T-cell (primary cell): ENCODE measurements at regions not wholly inside any gene's neighbourhood (a gene's known extent, or its start where the extent isn't known, plus 50 kb on each side); places are given as distances from the start of the nearest gene placed in this dataset.
"Not testable (repeated sequence)": the region's sequence is repeated elsewhere in the genome, so short reads cannot be mapped to it uniquely, and the experiment has no call there.

Experiments used
- ATAC-seq, 4 experiments: fragments of 200-7000 bp in 3 of 4; fragments of 150-1000 bp in 1 of 4; cut with Tn5 transposase; replicated peaks in 1 of 4; 1 replicate in 3 of 4; 2 replicates in 1 of 4; pipeline ENCODE4 v1.10.0; 2021; ENCODE audit warnings: moderate library complexity in 3 of 4, mild to moderate bottlenecking in 2 of 4, moderate number of reproducible peaks in 1 of 4
- CTCF ChIA-PET, 2 donors: fragments of 300-600 bp; sonication (Branson Sonifier 250); formaldehyde crosslinking; loops; one replicate each; lab custom pipeline; 2022; ENCODE audit warnings: antibody characterized with exemption in 2 of 2; lab: Charles Lee
- POLR2A ChIA-PET, 2 donors: fragments of 300-600 bp; sonication (Branson Sonifier 250); formaldehyde crosslinking; loops; one replicate each; lab custom pipeline; 2022; ENCODE audit warnings: antibody characterized with exemption in 2 of 2; lab: Charles Lee
- DNase-seq, 35 experiments: peaks; one replicate each; pipeline versions ENCODE4 v3.0.0 to v3.0.0-alpha.2; 2013 to 2023
- H3K27ac ChIP-seq: one replicate; pipeline ENCODE4 v1.5.1; 2013; ENCODE audit warnings: low read length
- H3K27me3 ChIP-seq, 2 experiments: replicated peaks in 1 of 2; 1 replicate in 1 of 2; 2 replicates in 1 of 2; pipeline versions ENCODE4 v1.6.1 to v1.7.0; 2013; ENCODE audit warnings: low read length in 1 of 2, mixed read lengths in 1 of 2; ENCODE audit not compliant: control insufficient read depth in 2 of 2, insufficient read depth in 2 of 2; ENCODE audit errors: extremely low read depth in 1 of 2
- H3K36me3 ChIP-seq, 2 donors: 1 replicate in 1 of 2; 2 replicates in 1 of 2; pipeline versions ENCODE4 v1.6.1 to v1.7.0; 2013; ENCODE audit warnings: low read length in 1 of 2; ENCODE audit not compliant: control insufficient read depth in 2 of 2, insufficient read depth in 1 of 2; ENCODE audit errors: extremely low read depth in 1 of 2
- H3K4me1 ChIP-seq, 2 experiments: 1 replicate in 1 of 2; 2 replicates in 1 of 2; pipeline versions ENCODE4 v1.6.1 to v1.7.0; 2013; ENCODE audit warnings: low read length in 2 of 2, mixed read lengths in 1 of 2; ENCODE audit not compliant: insufficient read depth in 2 of 2, control insufficient read depth in 1 of 2; ENCODE audit errors: extremely low read depth in 1 of 2
- H3K4me3 ChIP-seq, 2 donors: 1 replicate in 1 of 2; 2 replicates in 1 of 2; pipeline versions ENCODE4 v1.5.1 to v1.7.0; 2013; ENCODE audit warnings: mild to moderate bottlenecking in 2 of 2, low read length in 1 of 2, moderate library complexity in 1 of 2; ENCODE audit not compliant: control insufficient read depth in 1 of 2; ENCODE audit errors: extremely low read depth in 1 of 2
- H3K9me3 ChIP-seq: 2 replicates; pipeline ENCODE4 v1.7.0; 2013
- H3K27ac Mint-ChIP-seq, 2 donors: one replicate each; pipeline ENCODE4 v1.8.0; 2020 to 2021; ENCODE audit warnings: mild to moderate bottlenecking in 2 of 2, mixed read lengths in 2 of 2
- H3K27me3 Mint-ChIP-seq, 2 donors: one replicate each; pipeline ENCODE4 v1.8.0; 2021 to 2022; ENCODE audit warnings: mixed read lengths in 2 of 2
- H3K36me3 Mint-ChIP-seq: one replicate; pipeline ENCODE4 v1.8.0; 2021; ENCODE audit warnings: mixed read lengths
- H3K4me1 Mint-ChIP-seq, 3 donors: one replicate each; pipeline ENCODE4 v1.8.0; 2020 to 2022; ENCODE audit warnings: mixed read lengths in 3 of 3, mild to moderate bottlenecking in 1 of 3
- H3K4me3 Mint-ChIP-seq, 3 donors: one replicate each; pipeline ENCODE4 v1.8.0; 2020 to 2022; ENCODE audit warnings: mild to moderate bottlenecking in 3 of 3, mixed read lengths in 3 of 3, moderate library complexity in 3 of 3
- H3K9me3 Mint-ChIP-seq, 3 donors: one replicate each; pipeline ENCODE4 v1.8.0; 2020 to 2022; ENCODE audit warnings: mixed read lengths in 3 of 3
- WGBS: methylation state at CpG from one replicate; pipeline ENCODE4 v1.1.5; 2013; ENCODE audit warnings: missing lambda C conversion rate; ENCODE audit not compliant: insufficient coverage; 5-methylcytosine and 5-hydroxymethylcytosine counted together

DNA sequence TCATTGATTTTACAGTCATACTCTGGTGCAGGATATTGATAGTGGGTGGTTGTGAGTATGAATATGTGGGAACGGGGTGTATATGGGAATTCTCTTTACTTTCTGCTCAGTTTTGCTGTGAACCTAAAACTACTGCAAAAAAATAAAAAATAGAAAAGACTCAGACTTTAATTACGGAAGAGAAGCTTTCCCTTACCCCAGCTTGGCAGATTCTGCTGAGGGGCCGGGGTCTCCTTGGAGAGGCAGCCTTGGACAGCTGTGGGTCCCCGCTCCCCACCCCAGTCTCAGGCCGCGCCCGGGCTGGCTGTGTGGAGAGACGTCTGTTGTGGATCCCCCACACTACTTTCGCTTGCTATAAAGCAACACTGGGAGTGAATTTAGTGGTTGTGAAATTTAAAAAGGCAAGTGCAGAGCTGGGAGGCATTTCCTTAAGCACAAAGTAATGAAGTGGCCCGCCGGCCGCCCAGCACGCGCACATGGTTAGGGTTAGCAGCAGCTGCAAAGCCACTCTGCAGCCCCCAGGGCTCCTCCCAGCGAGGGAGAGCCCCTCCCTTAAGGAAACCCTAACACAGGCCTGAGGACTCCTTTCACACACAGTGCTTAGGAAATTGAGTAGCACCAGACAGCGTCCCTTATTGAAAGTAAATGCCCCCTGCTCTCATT lies 102.4 kb downstream of the DDX1 start:
- H3K4me3 ChIP-seq = no peak overlapping the region
- no peak overlapping the region for H3K27ac ChIP-seq
- no peaks in the 10 kb centered on the region for H3K4me1 Mint-ChIP-seq
- H3K9me3 Mint-ChIP-seq = no peaks in the 10 kb centered on the region
- DNase-seq = no peak
- no peaks in the 10 kb centered on the region for H3K36me3 ChIP-seq
- WGBS = 82% methylated on average over 7 of the region's 16 CpGs
- H3K27me3 ChIP-seq = peaks cover 0 to 28% of the 10 kb centered on the region in 2 experiments
- no peaks in the 10 kb centered on the region for H3K4me1 ChIP-seq
- no peak for ATAC-seq
- H3K27me3 Mint-ChIP-seq = peaks cover 0 to 6% of the 10 kb centered on the region in 2 donors
- no peak overlapping the region for H3K4me3 Mint-ChIP-seq
- H3K36me3 Mint-ChIP-seq = no peaks in the 10 kb centered on the region
- ChIA-PET POLR2A (no interaction called here), CTCF (no interaction called here)
- H3K9me3 ChIP-seq = no peaks in the 10 kb centered on the region
- no peak overlapping the region for H3K27ac Mint-ChIP-seq

DNA sequence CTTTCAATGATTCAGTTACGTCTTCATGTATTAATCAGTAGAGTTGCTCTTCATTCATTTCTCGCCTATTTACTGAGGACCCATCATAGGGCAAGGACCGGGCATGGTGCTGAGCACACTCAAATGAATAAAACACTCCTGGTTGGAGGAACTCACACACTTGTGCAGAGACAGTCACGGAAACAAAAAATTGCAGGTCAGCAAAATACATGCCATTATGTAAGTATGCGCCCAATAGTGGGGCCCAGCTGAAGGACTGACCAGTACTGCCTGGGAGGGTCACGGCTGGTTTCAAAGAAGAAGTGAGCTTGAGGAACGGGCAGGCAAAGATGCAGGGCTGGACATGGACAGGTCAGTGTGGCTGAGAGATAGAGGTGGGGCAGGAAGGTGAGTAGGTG lies 102.9 kb downstream of the DDX1 start:
- Histone ChIP-seq H3K27me3 (peaks cover 0 to 23% of the 10 kb centered on the region in 2 experiments), H3K4me1 (no peaks in the 10 kb centered on the region), H3K4me3 (no peak overlapping the region), H3K36me3 (no peaks in the 10 kb centered on the region), H3K9me3 (no peaks in the 10 kb centered on the region), H3K27ac (no peak overlapping the region)
- ATAC-seq (no peak), DNase-seq (no peak)
- POLR2A ChIA-PET = no interaction called here
- WGBS = 85% methylated on average over 7 of the region's 7 CpGs
- Mint-ChIP-seq H3K36me3 (no peaks in the 10 kb centered on the region), H3K27me3 (peaks cover 2 to 3% of the 10 kb centered on the region in 2 donors), H3K9me3 (no peaks in the 10 kb centered on the region), H3K4me1 (no peaks in the 10 kb centered on the region), H3K27ac (no peak overlapping the region), H3K4me3 (no peak overlapping the region)
- CTCF ChIA-PET = no interaction called here

DNA sequence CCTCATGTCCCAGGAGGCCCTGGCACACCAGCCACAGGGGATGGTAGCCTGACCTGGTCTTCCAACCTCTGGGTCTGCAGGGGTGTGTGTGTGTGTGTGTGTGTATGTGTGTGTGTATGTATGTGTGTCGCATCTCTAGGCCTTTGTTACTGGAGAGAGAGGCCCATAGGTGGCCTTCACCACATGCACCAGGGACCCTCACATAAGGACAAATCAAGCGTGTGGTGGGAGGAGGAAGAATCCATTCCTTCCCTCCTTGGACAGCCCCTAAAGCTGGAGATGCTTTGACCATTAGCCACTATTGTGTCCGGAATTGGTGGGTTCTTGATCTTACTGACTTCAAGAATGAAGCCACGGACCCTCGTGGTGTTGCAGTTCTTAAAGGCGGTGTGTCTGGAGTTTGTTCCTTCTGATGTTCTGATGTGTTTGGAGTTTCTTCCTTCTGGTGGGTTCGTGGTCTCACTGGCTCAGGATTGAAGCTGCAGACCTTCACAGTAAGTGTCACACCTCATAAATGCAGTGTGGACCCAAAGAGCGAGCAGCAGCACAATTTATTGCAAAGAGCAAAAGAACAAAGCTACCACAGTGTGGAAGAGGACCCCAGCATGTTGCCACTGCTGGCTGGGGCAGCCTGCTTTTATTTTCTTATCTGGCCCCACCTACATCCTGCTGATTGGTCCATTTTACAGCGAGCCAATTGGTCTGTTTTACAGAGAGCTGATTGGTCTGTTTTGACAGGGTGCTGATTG lies 104.1 kb downstream of the DDX1 start:
- no peaks in the 10 kb centered on the region for H3K36me3 Mint-ChIP-seq
- no peaks in the 10 kb centered on the region for H3K9me3 Mint-ChIP-seq
- Histone ChIP-seq H3K36me3 (no peaks in the 10 kb centered on the region), H3K4me1 (no peaks in the 10 kb centered on the region), H3K27ac (no peak overlapping the region), H3K27me3 (peaks cover 0 to 14% of the 10 kb centered on the region in 2 experiments), H3K4me3 (no peak overlapping the region), H3K9me3 (no peaks in the 10 kb centered on the region)
- ChIA-PET CTCF (no interaction called here), POLR2A (no interaction called here)
- H3K27me3 Mint-ChIP-seq = peaks cover 0 to 3% of the 10 kb centered on the region in 2 donors
- DNase-seq (no peak), ATAC-seq (no peak)
- whole genome bisulfite sequencing = no CpG with 5 or more reads among the region's 9 CpGs
- no peak overlapping the region for H3K4me3 Mint-ChIP-seq
- no peaks in the 10 kb centered on the region for H3K4me1 Mint-ChIP-seq
- no peak overlapping the region for H3K27ac Mint-ChIP-seq

DNA sequence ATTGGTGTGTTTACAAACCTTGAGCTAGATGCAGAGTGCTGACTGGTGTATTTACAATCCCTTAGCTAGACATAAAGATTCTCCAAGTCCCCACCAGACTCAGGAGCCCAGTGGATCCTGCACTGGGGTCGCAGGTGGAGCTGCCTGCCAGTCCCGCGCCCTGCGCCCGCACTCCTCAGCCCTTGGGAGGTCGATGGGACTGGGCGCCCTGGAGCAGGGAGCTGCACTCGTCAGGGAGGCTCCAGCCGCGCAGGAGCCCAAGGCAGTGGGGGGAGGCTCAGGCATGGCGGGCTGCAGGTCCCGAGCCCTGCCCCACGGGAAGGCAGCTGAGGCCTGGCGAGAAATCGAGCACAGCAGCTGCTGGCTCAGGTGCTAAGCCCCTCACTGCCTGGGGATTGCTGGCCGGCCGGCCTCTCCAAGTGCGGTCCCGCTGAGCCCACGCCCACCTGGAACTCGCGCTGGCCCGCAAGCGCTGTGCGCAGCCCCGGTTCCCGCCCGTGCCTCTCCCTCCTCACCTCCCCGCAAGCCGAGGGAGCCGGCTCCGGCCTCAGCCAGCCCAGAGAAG lies 105.0 kb downstream of the DDX1 start:
- H3K4me1 Mint-ChIP-seq, H3K9me3 Mint-ChIP-seq, H3K4me3 Mint-ChIP-seq, H3K36me3 ChIP-seq, H3K27ac Mint-ChIP-seq, H3K4me1 ChIP-seq, ATAC-seq, H3K9me3 ChIP-seq, CTCF ChIA-PET, H3K27me3 ChIP-seq, H3K27ac ChIP-seq, H3K4me3 ChIP-seq, H3K36me3 Mint-ChIP-seq, DNase-seq, H3K27me3 Mint-ChIP-seq: not testable (repeated sequence)
- 71% methylated on average over 17 of the region's 32 CpGs for WGBS
- POLR2A ChIA-PET = interaction anchor here in 1 of 2 donors (0.6 kb wide), 1 partner anchor 28 kb away, joined by 4 read pairs; no protein-coding TSS in a partner anchor

DNA sequence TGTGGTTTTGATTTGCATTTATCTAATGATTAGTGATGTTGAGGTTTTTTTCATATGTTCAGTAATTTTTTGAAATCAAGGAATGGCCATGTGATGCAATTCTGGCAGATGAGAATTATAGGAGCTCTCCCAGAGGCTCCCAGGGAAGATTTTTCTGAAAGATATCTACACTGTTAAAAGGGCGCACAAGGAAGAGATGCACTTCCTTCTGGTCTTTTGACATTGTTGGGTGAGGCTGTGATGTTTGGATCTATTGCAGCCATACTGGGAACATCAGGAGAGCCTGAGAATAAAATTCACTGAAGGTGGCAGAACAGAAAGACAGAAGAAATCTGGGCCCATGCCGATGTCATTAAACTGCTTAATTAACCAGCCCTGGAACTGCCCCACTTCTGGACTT lies 108.5 kb downstream of the DDX1 start:
- H3K4me3 Mint-ChIP-seq = no peak overlapping the region
- no peaks in the 10 kb centered on the region for H3K36me3 Mint-ChIP-seq
- H3K27me3 Mint-ChIP-seq = peaks cover 0 to 13% of the 10 kb centered on the region in 2 donors
- H3K4me1 Mint-ChIP-seq = no peaks in the 10 kb centered on the region
- POLR2A ChIA-PET = no interaction called here
- H3K27ac Mint-ChIP-seq = no peak overlapping the region
- Histone ChIP-seq H3K27ac (no peak overlapping the region), H3K9me3 (no peaks in the 10 kb centered on the region), H3K4me1 (no peaks in the 10 kb centered on the region), H3K4me3 (no peak overlapping the region), H3K36me3 (no peaks in the 10 kb centered on the region), H3K27me3 (peaks cover 0 to 6% of the 10 kb centered on the region in 2 experiments)
- H3K9me3 Mint-ChIP-seq = no peaks in the 10 kb centered on the region
- ATAC-seq (no peak), DNase-seq (no peak)
- WGBS = no CpG with 5 or more reads among the region's 2 CpGs
- CTCF ChIA-PET = no interaction called here

DNA sequence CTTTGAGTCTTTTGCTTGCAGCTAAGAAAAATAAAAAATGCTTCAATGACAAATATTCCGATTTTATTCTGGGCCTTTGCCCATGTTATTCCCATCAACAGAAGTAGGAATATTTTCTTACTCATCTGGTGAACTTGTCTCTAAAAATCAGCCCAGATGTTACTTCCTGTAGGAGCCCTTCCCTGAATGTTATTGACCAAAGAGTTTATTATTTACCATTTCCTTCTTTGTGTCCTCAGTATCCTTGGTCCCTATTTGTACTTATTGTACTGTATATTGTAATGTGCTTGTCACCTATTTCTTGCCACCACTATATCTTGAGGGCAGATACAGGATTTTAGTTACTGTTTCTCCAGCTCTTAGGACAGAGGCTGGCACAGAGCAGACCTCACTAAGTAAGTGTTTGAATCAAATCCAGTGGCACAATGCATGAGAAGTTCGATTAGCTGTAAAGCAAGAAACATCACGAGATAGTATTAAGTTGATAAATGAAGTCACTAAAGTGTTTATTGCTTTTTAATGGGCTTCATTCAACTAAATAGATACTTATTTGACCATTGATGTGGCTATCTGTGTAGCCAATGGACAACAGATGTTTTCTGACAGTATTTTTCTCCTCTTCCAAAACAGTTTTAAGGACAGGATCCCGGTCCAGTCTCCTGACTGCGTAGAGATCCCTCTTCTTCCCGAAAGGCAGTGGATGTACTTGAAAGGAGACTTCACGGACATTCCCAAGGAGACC lies 109.1 kb downstream of the DDX1 start:
- ATAC-seq = no peak
- POLR2A ChIA-PET = no interaction called here
- Mint-ChIP-seq H3K4me1 (no peaks in the 10 kb centered on the region), H3K9me3 (no peaks in the 10 kb centered on the region), H3K27me3 (peaks cover 0 to 13% of the 10 kb centered on the region in 2 donors), H3K27ac (no peak overlapping the region), H3K4me3 (no peak overlapping the region), H3K36me3 (no peaks in the 10 kb centered on the region)
- Histone ChIP-seq H3K9me3 (no peaks in the 10 kb centered on the region), H3K4me1 (no peaks in the 10 kb centered on the region), H3K27me3 (peaks cover 0 to 6% of the 10 kb centered on the region in 2 experiments), H3K4me3 (no peak overlapping the region), H3K27ac (no peak overlapping the region), H3K36me3 (no peaks in the 10 kb centered on the region)
- CTCF ChIA-PET = no interaction called here
- WGBS = 75% methylated on average over 4 of the region's 7 CpGs
- no peak for DNase-seq
